GM12872 (cell line): ENCODE measurements at regions not wholly inside any gene's neighbourhood (a gene's known extent, or its start where the extent isn't known, plus 50 kb on each side); places are given as distances from the start of the nearest gene placed in this dataset.

Experiments used
- TF ChIP-seq, protein P1 (sequence below): IDR thresholded peaks from 3 replicates; pipeline ENCODE4 v1.5.1; 2011; ENCODE audit warnings: low read depth, mild to moderate bottlenecking, low read length, moderate library complexity; ENCODE audit not compliant: insufficient read depth

DNA sequence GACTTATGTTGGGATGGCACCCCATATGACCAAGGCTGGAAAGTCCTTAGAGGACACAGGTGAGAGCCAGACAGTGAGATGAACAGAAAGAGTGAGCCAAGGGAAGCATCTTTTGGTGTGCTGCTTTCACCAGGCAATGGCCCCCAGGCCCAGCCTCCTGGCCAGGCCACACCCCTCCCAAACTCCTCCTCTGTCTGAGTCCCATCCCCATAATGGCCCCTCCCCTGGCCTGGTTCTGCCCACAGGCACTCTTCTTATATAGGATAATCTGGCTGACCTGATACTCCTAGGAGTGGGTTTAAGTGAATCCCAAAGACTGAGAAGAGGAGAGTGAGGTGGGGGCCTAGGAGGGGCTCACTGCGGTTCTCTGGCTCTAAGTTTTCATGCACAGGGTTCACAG is 252.5 kb downstream of the RPS24 start:
- TF ChIP-seq, protein P1, sequence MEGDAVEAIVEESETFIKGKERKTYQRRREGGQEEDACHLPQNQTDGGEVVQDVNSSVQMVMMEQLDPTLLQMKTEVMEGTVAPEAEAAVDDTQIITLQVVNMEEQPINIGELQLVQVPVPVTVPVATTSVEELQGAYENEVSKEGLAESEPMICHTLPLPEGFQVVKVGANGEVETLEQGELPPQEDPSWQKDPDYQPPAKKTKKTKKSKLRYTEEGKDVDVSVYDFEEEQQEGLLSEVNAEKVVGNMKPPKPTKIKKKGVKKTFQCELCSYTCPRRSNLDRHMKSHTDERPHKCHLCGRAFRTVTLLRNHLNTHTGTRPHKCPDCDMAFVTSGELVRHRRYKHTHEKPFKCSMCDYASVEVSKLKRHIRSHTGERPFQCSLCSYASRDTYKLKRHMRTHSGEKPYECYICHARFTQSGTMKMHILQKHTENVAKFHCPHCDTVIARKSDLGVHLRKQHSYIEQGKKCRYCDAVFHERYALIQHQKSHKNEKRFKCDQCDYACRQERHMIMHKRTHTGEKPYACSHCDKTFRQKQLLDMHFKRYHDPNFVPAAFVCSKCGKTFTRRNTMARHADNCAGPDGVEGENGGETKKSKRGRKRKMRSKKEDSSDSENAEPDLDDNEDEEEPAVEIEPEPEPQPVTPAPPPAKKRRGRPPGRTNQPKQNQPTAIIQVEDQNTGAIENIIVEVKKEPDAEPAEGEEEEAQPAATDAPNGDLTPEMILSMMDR: no peak

DNA sequence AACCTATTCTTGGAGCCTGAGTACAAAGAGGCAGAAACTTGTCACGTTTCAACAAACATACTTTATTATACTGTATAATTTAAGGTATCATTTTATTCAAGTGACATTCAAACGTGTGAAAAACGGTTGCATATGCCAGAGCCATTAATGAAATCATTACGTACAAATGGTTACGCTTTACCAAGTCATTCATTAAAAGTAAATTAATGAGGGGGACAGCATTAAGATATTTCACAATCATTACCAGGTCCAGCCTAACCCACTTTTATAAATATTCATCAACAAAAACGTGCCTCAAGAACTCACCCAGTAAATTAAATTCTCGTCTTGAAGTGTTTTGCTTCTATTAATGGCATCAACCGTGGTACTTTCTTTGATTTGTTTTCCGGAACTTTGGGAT is 253.0 kb downstream of the RPS24 start:
- TF ChIP-seq, protein P1: no peak

DNA sequence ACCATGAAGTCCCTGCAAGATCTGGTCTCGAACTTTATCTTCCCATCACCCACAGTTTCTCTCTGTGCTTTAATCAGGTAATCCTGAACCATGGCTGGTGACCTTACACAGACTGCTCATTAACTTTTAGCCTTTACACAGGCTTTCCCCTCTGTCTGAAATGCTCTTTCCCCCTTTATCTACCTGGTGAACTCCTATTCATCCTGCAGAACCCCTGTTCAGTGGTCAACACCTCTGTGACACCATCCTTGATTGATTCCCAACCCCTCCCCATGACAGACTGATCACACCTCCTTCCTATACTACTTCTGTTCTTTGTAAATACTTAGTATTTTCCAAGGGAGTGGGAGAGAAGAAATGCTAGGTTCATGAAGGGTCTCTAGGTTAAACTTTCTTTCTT is 254.0 kb downstream of the RPS24 start:
- TF ChIP-seq, protein P1: no peak

DNA sequence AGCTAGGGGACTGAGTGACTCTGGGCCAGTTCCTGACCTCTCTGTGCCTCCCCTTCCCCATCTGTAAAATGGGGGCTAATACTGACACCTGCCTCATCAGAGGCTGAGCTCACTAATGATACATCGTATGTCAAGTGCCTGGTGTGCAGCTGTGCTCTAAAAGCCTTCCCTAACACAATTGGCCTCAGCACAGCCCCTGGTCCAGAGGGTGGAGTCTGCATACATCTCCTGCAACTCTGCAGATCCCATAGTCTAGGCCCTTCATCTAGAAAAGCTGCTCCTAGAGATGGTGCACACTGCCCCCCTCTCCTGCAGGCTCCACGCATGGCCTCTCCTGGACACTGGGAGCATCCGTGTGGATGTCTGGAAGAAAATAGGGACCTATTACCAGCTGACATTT is 255.0 kb downstream of the RPS24 start:
- TF ChIP-seq, protein P1: no peak

DNA sequence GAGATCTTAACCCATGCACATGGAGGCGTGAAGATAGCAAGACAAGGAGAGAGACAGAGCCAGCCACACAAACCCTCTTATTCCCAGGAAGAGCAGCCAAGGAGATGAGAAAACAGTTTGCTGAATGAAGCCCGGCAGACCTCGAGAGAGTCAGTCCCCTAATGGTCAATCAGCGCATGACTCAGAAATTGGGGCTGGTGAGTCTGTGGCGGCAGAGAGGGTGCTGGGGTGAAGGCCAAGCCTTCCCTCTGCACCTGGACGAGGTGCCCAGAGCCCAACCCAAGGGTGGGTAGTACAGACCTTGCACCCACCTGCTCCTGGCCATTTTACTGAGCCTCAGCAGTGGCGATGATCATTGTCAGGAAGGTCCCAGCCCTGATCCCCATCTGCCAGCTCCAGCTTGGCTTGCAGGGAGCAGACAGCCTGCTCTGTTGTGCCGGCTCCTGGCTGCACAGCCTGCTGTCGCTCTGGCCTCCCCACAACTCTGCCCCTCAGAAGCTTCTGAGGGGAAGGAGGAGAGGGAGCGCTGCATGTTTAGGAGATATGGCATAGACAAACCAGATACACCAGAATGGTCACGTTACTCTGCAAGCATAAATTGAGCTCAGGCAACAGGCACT is 256.6 kb downstream of the RPS24 start:
- TF ChIP-seq, protein P1: no peak

DNA sequence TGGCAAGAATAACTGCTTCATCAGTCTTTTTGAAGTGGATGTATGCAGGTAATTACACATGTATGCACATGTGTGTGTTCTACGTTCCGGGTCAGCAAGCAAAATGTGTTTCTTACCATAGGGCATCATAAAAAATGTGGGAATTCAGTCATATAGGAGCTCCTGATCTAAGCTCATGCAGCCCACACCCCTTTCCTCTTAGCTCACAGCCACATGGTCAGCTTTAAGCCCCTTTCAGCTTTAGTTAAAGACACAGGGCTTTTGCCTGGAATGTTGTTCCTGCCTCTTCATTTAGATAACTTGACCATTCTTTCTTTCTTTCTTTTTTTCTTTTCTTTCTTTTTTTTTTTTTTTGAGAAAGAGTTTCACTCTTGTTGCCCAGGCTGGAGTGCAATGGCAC is 258.1 kb downstream of the RPS24 start:
- TF ChIP-seq, protein P1: no peak

DNA sequence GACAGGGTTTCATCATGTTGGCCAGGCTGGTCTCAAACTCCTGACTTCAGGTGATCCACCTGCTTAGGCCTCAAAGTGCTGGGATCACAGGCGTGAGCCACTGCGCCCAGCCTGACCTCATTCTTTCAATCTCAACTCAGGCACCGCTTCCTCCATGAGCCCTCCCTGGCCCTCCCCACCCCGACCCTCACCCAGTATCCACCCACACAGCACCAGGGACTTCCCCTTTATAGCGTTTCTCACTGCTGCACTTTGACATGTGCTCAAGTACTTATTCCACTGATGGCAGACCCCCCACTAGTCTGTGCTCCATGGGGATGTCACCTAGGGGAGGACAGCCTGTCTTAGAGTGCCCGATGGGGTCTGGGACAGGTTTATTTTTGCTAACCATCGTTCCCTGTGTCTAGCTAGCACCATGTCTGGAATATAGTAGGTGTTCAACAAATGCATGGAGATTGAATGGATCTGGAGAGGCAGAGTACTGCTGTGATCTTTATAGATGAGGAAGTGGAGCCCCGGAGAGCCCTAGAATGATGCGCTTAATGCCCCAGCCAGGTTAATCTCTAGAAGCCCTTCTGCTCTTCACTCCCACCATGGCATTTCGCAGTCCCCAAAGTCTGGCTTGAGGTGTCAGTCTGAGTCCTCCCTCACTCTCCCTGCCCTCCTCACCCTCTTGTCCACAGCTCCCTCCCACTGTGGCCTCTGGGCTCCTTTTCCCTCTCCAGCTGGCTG is 258.8 kb downstream of the RPS24 start:
- TF ChIP-seq, protein P1: no peak
